GM21423 (cell line): ENCODE measurements at regions not wholly inside any gene's neighbourhood (a gene's known extent, or its start where the extent isn't known, plus 50 kb on each side); places are given as distances from the start of the nearest gene placed in this dataset.
"Not testable (repeated sequence)": the region's sequence is repeated elsewhere in the genome, so short reads cannot be mapped to it uniquely, and the experiment has no call there.

Experiments used
- ATAC-seq: cut with Tn5 transposase; IDR thresholded peaks from one replicate; pipeline ENCODE4 v1.9.1; 2021; ENCODE audit warnings: mild to moderate bottlenecking, moderate library complexity; ENCODE audit not compliant: unreplicated experiment

- ATAC-seq, result not testable (repeated sequence)
Observed at GRCh38 chr7:135872861-135873260, 104.3 kb downstream of the MTPN start.

- no peak for ATAC-seq
Observed at GRCh38 chr7:135862586-135863340, 114.2 kb upstream of the FAM180A start.

GRCh38 chr7:135859538-135859937 is 110.9 kb upstream of the FAM180A start:
- ATAC-seq, result no peak

GRCh38 chr7:135858851-135859250 is 110.2 kb upstream of the FAM180A start:
- no peak for ATAC-seq

- ATAC-seq, result no peak
Observed at GRCh38 chr7:135858379-135858778, 109.8 kb upstream of the FAM180A start.

GRCh38 chr7:135857519-135858274 is 109.1 kb upstream of the FAM180A start:
- no peak for ATAC-seq

GRCh38 chr7:135856356-135857144 is 107.9 kb upstream of the FAM180A start:
- no peak for ATAC-seq

- no peak for ATAC-seq
Observed at GRCh38 chr7:135855846-135856245, 107.2 kb upstream of the FAM180A start.

- ATAC-seq, result no peak
Observed at GRCh38 chr7:135853499-135853898, 104.9 kb upstream of the FAM180A start.

GRCh38 chr7:135853008-135853407 is 104.4 kb upstream of the FAM180A start:
- ATAC-seq, result no peak

- ATAC-seq, result no peak
Observed at GRCh38 chr7:135847242-135847641, 98.6 kb upstream of the FAM180A start.

GRCh38 chr7:135846339-135846738 is 97.7 kb upstream of the FAM180A start:
- no peak for ATAC-seq

- no peak for ATAC-seq
Observed at GRCh38 chr7:135845415-135846075, 96.9 kb upstream of the FAM180A start.

GRCh38 chr7:135844903-135845302 is 96.3 kb upstream of the FAM180A start:
- ATAC-seq, result no peak

- peak; percentile 94 for ATAC-seq
Observed at GRCh38 chr7:135843214-135843613, 94.6 kb upstream of the FAM180A start.

- no peak for ATAC-seq
Observed at GRCh38 chr7:135842446-135843179, 94.0 kb upstream of the FAM180A start.

GRCh38 chr7:135840591-135840990 is 92.0 kb upstream of the FAM180A start:
- ATAC-seq, result no peak

GRCh38 chr7:135837675-135838074 is 89.1 kb upstream of the FAM180A start:
- ATAC-seq, result no peak

- ATAC-seq, result no peak
Observed at GRCh38 chr7:135834266-135834665, 85.7 kb upstream of the FAM180A start.

- no peak for ATAC-seq
Observed at GRCh38 chr7:135833642-135834041, 85.0 kb upstream of the FAM180A start.
